K562 (cell line): ENCODE measurements at regions not wholly inside any gene's neighbourhood (a gene's known extent, or its start where the extent isn't known, plus 50 kb on each side); places are given as distances from the start of the nearest gene placed in this dataset.

Experiments
- ATAC-seq: fragments of 200-7000 bp; cut with Tn5 transposase; 3 replicates; pipeline ENCODE4 v1.9.1; 2020; ENCODE audit warnings: moderate library complexity
- BruUV-seq: library from RNA; stranded (reverse); fragments of 400-500 nt; replicated peaks from 2 replicates; lab custom pipeline; 2021; lab: Mats Ljungman, UMichigan
- CTCF ChIA-PET: fragments of 300-600 bp; formaldehyde crosslinking; extraction: SDS; loops from one replicate; lab custom pipeline; 2021; ENCODE audit warnings: low intra/inter-chr PET ratio; lab: Yijun Ruan, JAX
- POLR2A ChIA-PET: fragments of 300-600, 350-650 bp; sonication (Branson Sonifier 250); formaldehyde crosslinking; extraction: SDS; loops from one replicate; lab custom pipeline; 2021; ENCODE audit warnings: antibody characterized with exemption, inconsistent platforms; lab: Yijun Ruan, JAX
- DNase-seq, 4 experiments: peaks; one replicate each; pipeline versions ENCODE4 v3.0.0 to v3.0.0-alpha.2; 2011 to 2018; ENCODE audit warnings: low spot score in 3 of 4, mixed read lengths in 3 of 4; ENCODE audit errors: extremely low read depth in 1 of 4
- FAIRE-seq: peaks from 2 replicates; lab custom pipeline; 2011; peaks lifted over from hg19 to GRCh38; lab: Jason Lieb, UNC
- H2AFZ ChIP-seq: 2 replicates; pipeline ENCODE4 v1.6.0; 2011; ENCODE audit warnings: low read depth, low read length, control low read depth, inconsistent platforms
- H3K27ac ChIP-seq: fragments of 200-600 bp; 3 replicates; pipeline ENCODE4 v1.8.0; 2011; ENCODE audit warnings: low read depth, mild to moderate bottlenecking, control low read depth, inconsistent platforms, low read length, moderate library complexity, mixed read lengths; ENCODE audit errors: extremely low read depth
- H3K27me3 ChIP-seq, 2 experiments: fragments of 300-600 bp in 1 of 2; 2 replicates in 1 of 2; 3 replicates in 1 of 2; pipeline versions ENCODE4 v1.6.0 to v1.8.0; 2011; ENCODE audit warnings: inconsistent platforms in 2 of 2, low read length in 2 of 2, mild to moderate bottlenecking in 1 of 2, mixed read lengths in 1 of 2, moderate library complexity in 1 of 2; ENCODE audit not compliant: control insufficient read depth in 2 of 2, insufficient read depth in 2 of 2
- H3K36me3 ChIP-seq: fragments of 300-600 bp; 3 replicates; pipeline ENCODE4 v1.8.0; 2011; ENCODE audit warnings: mild to moderate bottlenecking, low read length, inconsistent platforms; ENCODE audit not compliant: control insufficient read depth, insufficient read depth
- H3K4me1 ChIP-seq, 2 experiments: fragments of 200-600 bp in 1 of 2; replicated peaks in 1 of 2; 2 replicates in 1 of 2; 3 replicates in 1 of 2; pipeline versions ENCODE4 v1.5.1 to v1.8.0; 2011; ENCODE audit warnings: inconsistent platforms in 2 of 2, low read length in 2 of 2, mild to moderate bottlenecking in 1 of 2, mixed read lengths in 1 of 2, moderate library complexity in 1 of 2; ENCODE audit not compliant: control insufficient read depth in 2 of 2, insufficient read depth in 2 of 2
- H3K4me2 ChIP-seq: 2 replicates; pipeline ENCODE4 v1.6.1; 2011; ENCODE audit warnings: low read length, control low read depth, inconsistent platforms, mixed read lengths; ENCODE audit not compliant: insufficient read depth
- H3K4me3 ChIP-seq: fragments of 200-600 bp; sonication (generic), shearing (Covaris generic); 2 replicates; pipeline ENCODE4 v1.5.1; 2016; ENCODE audit warnings: control low read depth, inconsistent platforms
- H3K79me2 ChIP-seq: fragments of 200-600 bp; 3 replicates; pipeline ENCODE4 v1.8.0; 2011; ENCODE audit warnings: low read length, inconsistent platforms; ENCODE audit not compliant: control insufficient read depth, insufficient read depth
- H3K9ac ChIP-seq, 2 experiments: 2 replicates each; pipeline versions ENCODE4 v1.6.0 to v1.6.1; 2011; ENCODE audit warnings: low read depth in 2 of 2, low read length in 2 of 2, control low read depth in 1 of 2, inconsistent platforms in 1 of 2, mild to moderate bottlenecking in 1 of 2, mixed read lengths in 1 of 2; ENCODE audit not compliant: insufficient read depth in 1 of 2
- H3K9me1 ChIP-seq: one replicate; pipeline ENCODE4 v1.6.0; 2011; ENCODE audit warnings: inconsistent platforms, mild to moderate bottlenecking, low read length, moderate library complexity; ENCODE audit not compliant: control insufficient read depth, insufficient read depth
- H3K9me3 ChIP-seq: replicated peaks from 2 replicates; pipeline ENCODE4 v1.5.1; 2011; ENCODE audit warnings: low read depth, low read length, inconsistent platforms; ENCODE audit not compliant: control insufficient read depth, insufficient read depth
- H4K20me1 ChIP-seq: replicated peaks from 2 replicates; pipeline ENCODE4 v1.6.1; 2011; ENCODE audit warnings: low read length, inconsistent platforms, mixed read lengths; ENCODE audit not compliant: control insufficient read depth, insufficient read depth
- BMI1 ChIP-seq: fragments of 150-350 bp; IDR thresholded peaks from 2 replicates; pipeline ENCODE4 v1.6.1; 2014; ENCODE audit warnings: low read length
- CHD2 ChIP-seq: IDR thresholded peaks from 2 replicates; pipeline ENCODE4 v1.6.1; 2011; ENCODE audit warnings: low read depth, low read length
- HMG20A ChIP-seq: fragments of 450-650 bp; formaldehyde crosslinking; conservative IDR thresholded peaks from 2 replicates; pipeline ENCODE4 v1.4.0; 2020; ENCODE audit warnings: mild to moderate bottlenecking, mixed read lengths
- HMGN3 ChIP-seq: IDR thresholded peaks from 2 replicates; pipeline ENCODE4 v1.6.1; 2011; ENCODE audit warnings: borderline replicate concordance, low read depth, mild to moderate bottlenecking, mixed read lengths, low read length; ENCODE audit not compliant: insufficient read length; ENCODE audit errors: extremely low read depth
- MAZ ChIP-seq, 2 experiments: fragments of 450-650 bp in 1 of 2; sonication (generic) in 1 of 2; formaldehyde crosslinking; IDR thresholded peaks in 1 of 2; conservative IDR thresholded peaks in 1 of 2; 2 replicates each; pipeline versions ENCODE4 v1.4.0 to v1.5.0; 2020; ENCODE audit warnings: mild to moderate bottlenecking in 1 of 2, missing genetic modification reagents in 1 of 2
- PYGO2 ChIP-seq: fragments of 450-650 bp; IDR thresholded peaks from 2 replicates; pipeline ENCODE4 v1.6.1; 2016; ENCODE audit warnings: mild to moderate bottlenecking, missing genetic modification characterization, moderate library complexity, missing compliant biosample characterization
- RBM22 ChIP-seq: fragments of 200-400 bp; formaldehyde crosslinking; IDR thresholded peaks from 2 replicates; pipeline ENCODE4 v1.6.1; 2018; ENCODE audit warnings: low read length, low read depth; ENCODE audit not compliant: poor library complexity, severe bottlenecking
- TCF15 ChIP-seq: fragments of 250-450 bp; sonication (Bioruptor Pico); IDR thresholded peaks from 2 replicates; pipeline ENCODE4 v1.8.0; 2022; ENCODE audit warnings: moderate library complexity, mild to moderate bottlenecking, inconsistent platforms
- TEAD1 ChIP-seq, 2 experiments: fragments of 450-650 bp in 1 of 2; sonication (generic) in 1 of 2; formaldehyde crosslinking; IDR thresholded peaks; 2 replicates each; pipeline versions ENCODE4 v1.4.0 to v1.8.0; 2020 to 2022; ENCODE audit warnings: mild to moderate bottlenecking in 2 of 2, missing genetic modification reagents in 1 of 2
- ZNF584 ChIP-seq: fragments of 200-800 bp; sonication (Bioruptor generic); IDR thresholded peaks from 2 replicates; pipeline ENCODE4 v1.6.1; 2016; ENCODE audit warnings: low read depth, mild to moderate bottlenecking, missing genetic modification characterization, missing compliant biosample characterization
- ZNF668 ChIP-seq: fragments of 250-450 bp; sonication (Bioruptor Pico); IDR thresholded peaks from 2 replicates; pipeline ENCODE4 v1.8.0; 2022; ENCODE audit warnings: mild to moderate bottlenecking, inconsistent platforms
- WGBS: fragments of 100-300 bp; shearing (Covaris generic); methylation state at CpG from one replicate; pipeline ENCODE4 v1.1.6; 2016; ENCODE audit warnings: low coverage, mixed read lengths; ENCODE audit not compliant: insufficient coverage; ENCODE audit errors: missing lambda C conversion rate; 5-methylcytosine and 5-hydroxymethylcytosine counted together
- in situ Hi-C: fragments of 300-500 bp; cut with MboI; formaldehyde crosslinking; loops from 4 replicates; pipeline ENCODE4 v1.15.0; 2018; ENCODE audit warnings: inconsistent platforms, mixed read lengths
- intact Hi-C: fragments of 100-400 bp; cut with micrococcal nuclease; formaldehyde crosslinking; loops from 2 replicates; pipeline ENCODE4 v1.14.2; 2022
- TF ChIP-seq, protein P1 (sequence below): sonication (generic); formaldehyde crosslinking; IDR thresholded peaks from 2 replicates; pipeline ENCODE4 v1.8.1; 2023; ENCODE audit warnings: missing genetic modification reagents, mild to moderate bottlenecking, borderline replicate concordance
- TF ChIP-seq, protein P2 (sequence below): sonication (generic); formaldehyde crosslinking; IDR thresholded peaks from 2 replicates; pipeline ENCODE4 v1.8.1; 2022; ENCODE audit warnings: missing genetic modification reagents
- TF ChIP-seq, protein P3 (sequence below): fragments of 250-450 bp; sonication (Bioruptor Pico); IDR thresholded peaks from 2 replicates; pipeline ENCODE4 v1.8.0; 2021; ENCODE audit warnings: mild to moderate bottlenecking, moderate library complexity

DNA sequence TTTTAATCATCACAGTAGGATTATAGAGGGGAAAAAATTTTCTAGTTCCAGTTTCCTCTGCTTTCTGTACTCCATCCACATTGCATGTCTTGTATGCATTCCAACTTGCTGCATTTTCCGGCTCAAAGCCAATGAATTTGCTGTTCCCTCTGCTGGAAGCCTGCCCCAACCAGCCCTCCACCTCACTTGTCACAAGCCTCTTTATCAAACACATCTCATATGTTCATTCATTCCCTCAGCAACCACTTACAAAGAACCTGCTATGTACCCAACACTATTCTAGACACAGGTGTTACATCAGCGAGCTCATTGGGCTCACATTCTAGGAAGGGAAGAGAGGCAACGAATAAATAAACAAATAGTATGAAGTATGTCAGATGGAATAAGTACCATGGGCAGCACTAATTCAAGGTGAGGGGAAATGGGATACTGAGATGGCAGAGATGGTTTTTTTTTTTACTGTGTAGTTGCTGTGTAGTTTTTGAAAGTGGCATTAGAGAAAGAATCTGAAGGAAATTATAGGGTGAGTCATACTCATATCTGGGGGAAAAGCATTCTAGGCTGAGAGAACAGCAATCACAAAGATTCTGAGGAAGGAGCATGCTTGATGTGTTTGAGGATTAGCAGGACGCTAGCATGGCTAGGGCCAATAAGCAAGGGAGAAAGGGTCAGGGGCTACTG lies 332.5 kb downstream of the PDGFC start:
- intact Hi-C loops = no loop called here
- no TSS peak for BruUV-seq
- CTCF ChIA-PET = no interaction called here
- no peaks in the 10 kb centered on the region for H3K9me3 ChIP-seq
- H3K36me3 ChIP-seq = no peaks in the 10 kb centered on the region
- FAIRE-seq (no peak), DNase-seq (no peak), ATAC-seq (no peak)
- 0% methylated on average over 4 of the region's 4 CpGs for WGBS
- H3K79me2 ChIP-seq = no peaks in the 10 kb centered on the region
- no peaks in the 10 kb centered on the region for H3K27me3 ChIP-seq
- no peaks in the 10 kb centered on the region for H3K9me1 ChIP-seq
- H2AFZ ChIP-seq = no peak overlapping the region
- H3K4me3 ChIP-seq = no peak overlapping the region
- POLR2A ChIA-PET = no interaction called here
- H3K4me2 ChIP-seq = no peak overlapping the region
- H3K4me1 ChIP-seq = no peaks in the 10 kb centered on the region
- H4K20me1 ChIP-seq = no peaks in the 10 kb centered on the region
- in situ Hi-C loops = no loop called here
- H3K27ac ChIP-seq = no peak overlapping the region
- H3K9ac ChIP-seq = no peak overlapping the region
- TF ChIP-seq PYGO2 (tag) (no peak), RBM22 (no peak), CHD2 (no peak), TEAD1 (CRISPR knock-in tag; IDR thresholded peaks at IDR 0.05) (no peak), ZNF584 (CRISPR knock-in tag) (no peak), TCF15 (CRISPR knock-in tag) (no peak), BMI1 (no peak), ZNF668 (CRISPR knock-in tag) (no peak), HMGN3 (no peak), HMG20A (CRISPR knock-in tag) (no peak), MAZ (CRISPR knock-in tag; conservative IDR thresholded peaks at IDR 0.05 in 1 of 2, IDR thresholded peaks at IDR 0.05 in 1 of 2) (no peak)
- TF ChIP-seq, protein P1, sequence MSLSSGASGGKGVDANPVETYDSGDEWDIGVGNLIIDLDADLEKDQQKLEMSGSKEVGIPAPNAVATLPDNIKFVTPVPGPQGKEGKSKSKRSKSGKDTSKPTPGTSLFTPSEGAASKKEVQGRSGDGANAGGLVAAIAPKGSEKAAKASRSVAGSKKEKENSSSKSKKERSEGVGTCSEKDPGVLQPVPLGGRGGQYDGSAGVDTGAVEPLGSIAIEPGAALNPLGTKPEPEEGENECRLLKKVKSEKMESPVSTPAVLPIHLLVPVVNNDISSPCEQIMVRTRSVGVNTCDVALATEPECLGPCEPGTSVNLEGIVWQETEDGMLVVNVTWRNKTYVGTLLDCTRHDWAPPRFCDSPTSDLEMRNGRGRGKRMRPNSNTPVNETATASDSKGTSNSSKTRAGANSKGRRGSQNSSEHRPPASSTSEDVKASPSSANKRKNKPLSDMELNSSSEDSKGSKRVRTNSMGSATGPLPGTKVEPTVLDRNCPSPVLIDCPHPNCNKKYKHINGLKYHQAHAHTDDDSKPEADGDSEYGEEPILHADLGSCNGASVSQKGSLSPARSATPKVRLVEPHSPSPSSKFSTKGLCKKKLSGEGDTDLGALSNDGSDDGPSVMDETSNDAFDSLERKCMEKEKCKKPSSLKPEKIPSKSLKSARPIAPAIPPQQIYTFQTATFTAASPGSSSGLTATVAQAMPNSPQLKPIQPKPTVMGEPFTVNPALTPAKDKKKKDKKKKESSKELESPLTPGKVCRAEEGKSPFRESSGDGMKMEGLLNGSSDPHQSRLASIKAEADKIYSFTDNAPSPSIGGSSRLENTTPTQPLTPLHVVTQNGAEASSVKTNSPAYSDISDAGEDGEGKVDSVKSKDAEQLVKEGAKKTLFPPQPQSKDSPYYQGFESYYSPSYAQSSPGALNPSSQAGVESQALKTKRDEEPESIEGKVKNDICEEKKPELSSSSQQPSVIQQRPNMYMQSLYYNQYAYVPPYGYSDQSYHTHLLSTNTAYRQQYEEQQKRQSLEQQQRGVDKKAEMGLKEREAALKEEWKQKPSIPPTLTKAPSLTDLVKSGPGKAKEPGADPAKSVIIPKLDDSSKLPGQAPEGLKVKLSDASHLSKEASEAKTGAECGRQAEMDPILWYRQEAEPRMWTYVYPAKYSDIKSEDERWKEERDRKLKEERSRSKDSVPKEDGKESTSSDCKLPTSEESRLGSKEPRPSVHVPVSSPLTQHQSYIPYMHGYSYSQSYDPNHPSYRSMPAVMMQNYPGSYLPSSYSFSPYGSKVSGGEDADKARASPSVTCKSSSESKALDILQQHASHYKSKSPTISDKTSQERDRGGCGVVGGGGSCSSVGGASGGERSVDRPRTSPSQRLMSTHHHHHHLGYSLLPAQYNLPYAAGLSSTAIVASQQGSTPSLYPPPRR (CRISPR knock-in tag) = no peak
- TF ChIP-seq, protein P2, sequence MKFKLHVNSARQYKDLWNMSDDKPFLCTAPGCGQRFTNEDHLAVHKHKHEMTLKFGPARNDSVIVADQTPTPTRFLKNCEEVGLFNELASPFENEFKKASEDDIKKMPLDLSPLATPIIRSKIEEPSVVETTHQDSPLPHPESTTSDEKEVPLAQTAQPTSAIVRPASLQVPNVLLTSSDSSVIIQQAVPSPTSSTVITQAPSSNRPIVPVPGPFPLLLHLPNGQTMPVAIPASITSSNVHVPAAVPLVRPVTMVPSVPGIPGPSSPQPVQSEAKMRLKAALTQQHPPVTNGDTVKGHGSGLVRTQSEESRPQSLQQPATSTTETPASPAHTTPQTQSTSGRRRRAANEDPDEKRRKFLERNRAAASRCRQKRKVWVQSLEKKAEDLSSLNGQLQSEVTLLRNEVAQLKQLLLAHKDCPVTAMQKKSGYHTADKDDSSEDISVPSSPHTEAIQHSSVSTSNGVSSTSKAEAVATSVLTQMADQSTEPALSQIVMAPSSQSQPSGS = no peak
- TF ChIP-seq, protein P3, sequence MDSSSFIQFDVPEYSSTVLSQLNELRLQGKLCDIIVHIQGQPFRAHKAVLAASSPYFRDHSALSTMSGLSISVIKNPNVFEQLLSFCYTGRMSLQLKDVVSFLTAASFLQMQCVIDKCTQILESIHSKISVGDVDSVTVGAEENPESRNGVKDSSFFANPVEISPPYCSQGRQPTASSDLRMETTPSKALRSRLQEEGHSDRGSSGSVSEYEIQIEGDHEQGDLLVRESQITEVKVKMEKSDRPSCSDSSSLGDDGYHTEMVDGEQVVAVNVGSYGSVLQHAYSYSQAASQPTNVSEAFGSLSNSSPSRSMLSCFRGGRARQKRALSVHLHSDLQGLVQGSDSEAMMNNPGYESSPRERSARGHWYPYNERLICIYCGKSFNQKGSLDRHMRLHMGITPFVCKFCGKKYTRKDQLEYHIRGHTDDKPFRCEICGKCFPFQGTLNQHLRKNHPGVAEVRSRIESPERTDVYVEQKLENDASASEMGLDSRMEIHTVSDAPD (CRISPR knock-in tag) = no peak
